K562 (cell line): ENCODE measurements at regions not wholly inside any gene's neighbourhood (a gene's known extent, or its start where the extent isn't known, plus 50 kb on each side); places are given as distances from the start of the nearest gene placed in this dataset.

Source experiments
- ATAC-seq: fragments of 200-7000 bp; cut with Tn5 transposase; 3 replicates; pipeline ENCODE4 v1.9.1; 2020; ENCODE audit warnings: moderate library complexity
- BruUV-seq: library from RNA; stranded (reverse); fragments of 400-500 nt; replicated peaks from 2 replicates; lab custom pipeline; 2021; lab: Mats Ljungman, UMichigan
- CTCF ChIA-PET: fragments of 300-600 bp; formaldehyde crosslinking; extraction: SDS; loops from one replicate; lab custom pipeline; 2021; ENCODE audit warnings: low intra/inter-chr PET ratio; lab: Yijun Ruan, JAX
- POLR2A ChIA-PET: fragments of 300-600, 350-650 bp; sonication (Branson Sonifier 250); formaldehyde crosslinking; extraction: SDS; loops from one replicate; lab custom pipeline; 2021; ENCODE audit warnings: antibody characterized with exemption, inconsistent platforms; lab: Yijun Ruan, JAX
- DNase-seq, 4 experiments: peaks; one replicate each; pipeline versions ENCODE4 v3.0.0 to v3.0.0-alpha.2; 2011 to 2018; ENCODE audit warnings: low spot score in 3 of 4, mixed read lengths in 3 of 4; ENCODE audit errors: extremely low read depth in 1 of 4
- FAIRE-seq: peaks from 2 replicates; lab custom pipeline; 2011; peaks lifted over from hg19 to GRCh38; lab: Jason Lieb, UNC
- H2AFZ ChIP-seq: 2 replicates; pipeline ENCODE4 v1.6.0; 2011; ENCODE audit warnings: low read depth, low read length, control low read depth, inconsistent platforms
- H3K27ac ChIP-seq: fragments of 200-600 bp; 3 replicates; pipeline ENCODE4 v1.8.0; 2011; ENCODE audit warnings: low read depth, mild to moderate bottlenecking, control low read depth, inconsistent platforms, low read length, moderate library complexity, mixed read lengths; ENCODE audit errors: extremely low read depth
- H3K27me3 ChIP-seq, 2 experiments: fragments of 300-600 bp in 1 of 2; 2 replicates in 1 of 2; 3 replicates in 1 of 2; pipeline versions ENCODE4 v1.6.0 to v1.8.0; 2011; ENCODE audit warnings: inconsistent platforms in 2 of 2, low read length in 2 of 2, mild to moderate bottlenecking in 1 of 2, mixed read lengths in 1 of 2, moderate library complexity in 1 of 2; ENCODE audit not compliant: control insufficient read depth in 2 of 2, insufficient read depth in 2 of 2
- H3K36me3 ChIP-seq: fragments of 300-600 bp; 3 replicates; pipeline ENCODE4 v1.8.0; 2011; ENCODE audit warnings: mild to moderate bottlenecking, low read length, inconsistent platforms; ENCODE audit not compliant: control insufficient read depth, insufficient read depth
- H3K4me1 ChIP-seq, 2 experiments: fragments of 200-600 bp in 1 of 2; replicated peaks in 1 of 2; 2 replicates in 1 of 2; 3 replicates in 1 of 2; pipeline versions ENCODE4 v1.5.1 to v1.8.0; 2011; ENCODE audit warnings: inconsistent platforms in 2 of 2, low read length in 2 of 2, mild to moderate bottlenecking in 1 of 2, mixed read lengths in 1 of 2, moderate library complexity in 1 of 2; ENCODE audit not compliant: control insufficient read depth in 2 of 2, insufficient read depth in 2 of 2
- H3K4me2 ChIP-seq: 2 replicates; pipeline ENCODE4 v1.6.1; 2011; ENCODE audit warnings: low read length, control low read depth, inconsistent platforms, mixed read lengths; ENCODE audit not compliant: insufficient read depth
- H3K4me3 ChIP-seq: fragments of 200-600 bp; sonication (generic), shearing (Covaris generic); 2 replicates; pipeline ENCODE4 v1.5.1; 2016; ENCODE audit warnings: control low read depth, inconsistent platforms
- H3K79me2 ChIP-seq: fragments of 200-600 bp; 3 replicates; pipeline ENCODE4 v1.8.0; 2011; ENCODE audit warnings: low read length, inconsistent platforms; ENCODE audit not compliant: control insufficient read depth, insufficient read depth
- H3K9ac ChIP-seq, 2 experiments: 2 replicates each; pipeline versions ENCODE4 v1.6.0 to v1.6.1; 2011; ENCODE audit warnings: low read depth in 2 of 2, low read length in 2 of 2, control low read depth in 1 of 2, inconsistent platforms in 1 of 2, mild to moderate bottlenecking in 1 of 2, mixed read lengths in 1 of 2; ENCODE audit not compliant: insufficient read depth in 1 of 2
- H3K9me1 ChIP-seq: one replicate; pipeline ENCODE4 v1.6.0; 2011; ENCODE audit warnings: inconsistent platforms, mild to moderate bottlenecking, low read length, moderate library complexity; ENCODE audit not compliant: control insufficient read depth, insufficient read depth
- H3K9me3 ChIP-seq: replicated peaks from 2 replicates; pipeline ENCODE4 v1.5.1; 2011; ENCODE audit warnings: low read depth, low read length, inconsistent platforms; ENCODE audit not compliant: control insufficient read depth, insufficient read depth
- H4K20me1 ChIP-seq: replicated peaks from 2 replicates; pipeline ENCODE4 v1.6.1; 2011; ENCODE audit warnings: low read length, inconsistent platforms, mixed read lengths; ENCODE audit not compliant: control insufficient read depth, insufficient read depth
- BHLHE40 ChIP-seq: IDR thresholded peaks from 2 replicates; pipeline ENCODE4 v1.6.1; 2011; ENCODE audit warnings: low read length, improper control_type of control experiment
- C11orf30 ChIP-seq: fragments of 450-650 bp; IDR thresholded peaks from 2 replicates; pipeline ENCODE4 v1.6.1; 2016; ENCODE audit warnings: low read depth, mild to moderate bottlenecking
- EHMT2 ChIP-seq: fragments of 450-650 bp; IDR thresholded peaks from 2 replicates; pipeline ENCODE4 v1.6.1; 2018; ENCODE audit warnings: antibody characterized with exemption
- ELK3 ChIP-seq: fragments of 450-650 bp; formaldehyde crosslinking; IDR thresholded peaks from 2 replicates; pipeline ENCODE4 v1.4.0; 2020; ENCODE audit warnings: mild to moderate bottlenecking
- HMGXB4 ChIP-seq: sonication (generic); formaldehyde crosslinking; IDR thresholded peaks from 2 replicates; pipeline ENCODE4 v1.8.1; 2023; ENCODE audit warnings: mild to moderate bottlenecking, missing genetic modification reagents
- HNRNPLL ChIP-seq: fragments of 200-400 bp; formaldehyde crosslinking; IDR thresholded peaks from 2 replicates; pipeline ENCODE4 v1.6.1; 2017; ENCODE audit warnings: low read length, low read depth, mild to moderate bottlenecking; ENCODE audit not compliant: poor library complexity, severe bottlenecking
- ILF3 ChIP-seq: fragments of 450-650 bp; IDR thresholded peaks from 2 replicates; pipeline ENCODE4 v1.6.1; 2018; ENCODE audit warnings: antibody characterized with exemption, mild to moderate bottlenecking, moderate library complexity, borderline replicate concordance
- IRF9 ChIP-seq: fragments of 450-650 bp; IDR thresholded peaks from 2 replicates; pipeline ENCODE4 v1.6.1; 2016; ENCODE audit warnings: missing biosample characterization, missing genetic modification characterization
- JUN ChIP-seq, 2 experiments: sonication (generic) in 1 of 2; formaldehyde crosslinking in 1 of 2; IDR thresholded peaks; 2 replicates each; pipeline versions ENCODE4 v1.6.1 to v1.8.0; 2012 to 2022; ENCODE audit warnings: borderline replicate concordance in 2 of 2, mild to moderate bottlenecking in 2 of 2, improper control_type of control experiment in 1 of 2, low read depth in 1 of 2, low read length in 1 of 2, missing genetic modification reagents in 1 of 2
- SMARCA5 ChIP-seq: fragments of 450-650 bp; IDR thresholded peaks from 2 replicates; pipeline ENCODE4 v1.6.1; 2016
- SP2 ChIP-seq: IDR thresholded peaks from 2 replicates; pipeline ENCODE4 v1.6.1; 2011; ENCODE audit warnings: mild to moderate bottlenecking, low read depth, low read length, moderate library complexity; ENCODE audit not compliant: poor library complexity, severe bottlenecking; ENCODE audit errors: extremely low read depth
- TBP ChIP-seq: optimal IDR thresholded peaks from 2 replicates; pipeline ENCODE3; 2011; ENCODE audit warnings: low read depth, low read length, improper control_type of control experiment
- YY1 ChIP-seq, 3 experiments: IDR thresholded peaks; 2 replicates each; pipeline ENCODE4 v1.6.1; 2011; ENCODE audit warnings: low read length in 2 of 3, mild to moderate bottlenecking in 2 of 3, moderate library complexity in 2 of 3, borderline replicate concordance in 1 of 3, control low read depth in 1 of 3, low read depth in 1 of 3; ENCODE audit not compliant: insufficient read depth in 3 of 3, insufficient replicate concordance in 2 of 3, control insufficient read depth in 1 of 3, insufficient read length in 1 of 3; ENCODE audit errors: extremely low read depth in 1 of 3
- ZNF277 ChIP-seq: fragments of 250-450 bp; sonication (Bioruptor Pico); IDR thresholded peaks from 2 replicates; pipeline ENCODE4 v1.8.0; 2022; ENCODE audit warnings: inconsistent platforms, mild to moderate bottlenecking, moderate library complexity, borderline replicate concordance
- ZNF561 ChIP-seq: fragments of 450-650 bp; formaldehyde crosslinking; conservative IDR thresholded peaks from 2 replicates; pipeline ENCODE4 v1.4.0; 2020; ENCODE audit warnings: mild to moderate bottlenecking, moderate library complexity
- WGBS: fragments of 100-300 bp; shearing (Covaris generic); methylation state at CpG from one replicate; pipeline ENCODE4 v1.1.6; 2016; ENCODE audit warnings: low coverage, mixed read lengths; ENCODE audit not compliant: insufficient coverage; ENCODE audit errors: missing lambda C conversion rate; 5-methylcytosine and 5-hydroxymethylcytosine counted together
- in situ Hi-C: fragments of 300-500 bp; cut with MboI; formaldehyde crosslinking; loops from 4 replicates; pipeline ENCODE4 v1.15.0; 2018; ENCODE audit warnings: inconsistent platforms, mixed read lengths
- intact Hi-C: fragments of 100-400 bp; cut with micrococcal nuclease; formaldehyde crosslinking; loops from 2 replicates; pipeline ENCODE4 v1.14.2; 2022

GRCh38 chr1:36614991-36615390 is 132.3 kb upstream of the CSF3R start:
- no peaks in the 10 kb centered on the region for H3K79me2 ChIP-seq
- TF ChIP-seq C11orf30 (no peak), HMGXB4 (no peak), ZNF561 (CRISPR knock-in tag) (no peak), BHLHE40 (no peak), ELK3 (no peak), IRF9 (tag) (no peak), TBP (no peak), SMARCA5 (no peak), SP2 (no peak), HNRNPLL (no peak), YY1 (IDR thresholded peaks at IDR 0.05; ENCODE audit: borderline replicate concordance in 1 of 3, control insufficient read depth in 1 of 3, extremely low read depth in 1 of 3, insufficient read depth in 3 of 3, insufficient read length in 1 of 3, insufficient replicate concordance in 2 of 3, low read depth in 1 of 3, low read length in 2 of 3) (no peak), EHMT2 (no peak), JUN (IDR thresholded peaks at IDR 0.05; ENCODE audit: borderline replicate concordance, low read depth, low read length) (no peak), JUN (CRISPR knock-in tag; IDR thresholded peaks at IDR 0.05; ENCODE audit: borderline replicate concordance) (no peak), ILF3 (no peak), ZNF277 (CRISPR knock-in tag) (no peak)

More at GRCh38 chr1:36614991-36615390, 132.3 kb upstream of the CSF3R start:
- in situ Hi-C loops (no loop called here), intact Hi-C loops (no loop called here)
- no peak for DNase-seq
- ChIA-PET CTCF (no interaction called here), POLR2A (no interaction called here)
- no peak for FAIRE-seq
- Histone ChIP-seq H3K27me3 (peaks cover 8 to 20% of the 10 kb centered on the region in 2 experiments), H3K27ac (no peak overlapping the region), H2AFZ (no peak overlapping the region), H3K36me3 (no peaks in the 10 kb centered on the region), H3K9ac (no peak overlapping the region), H3K9me3 (no peaks in the 10 kb centered on the region), H3K4me1 (no peaks in the 10 kb centered on the region), H3K4me3 (no peak overlapping the region), H3K9me1 (no peaks in the 10 kb centered on the region), H4K20me1 (peaks cover 7% of the 10 kb centered on the region), H3K4me2 (no peak overlapping the region)
- WGBS = 0% methylated on average over 6 of the region's 6 CpGs
- BruUV-seq = no TSS peak
- ATAC-seq = no peak
